HepG2 (cell line): ENCODE measurements at regions not wholly inside any gene's neighbourhood (a gene's known extent, or its start where the extent isn't known, plus 50 kb on each side); places are given as distances from the start of the nearest gene placed in this dataset.

Experiments used
- ATF5 ChIP-seq: sonication (generic); formaldehyde crosslinking; IDR thresholded peaks from 2 replicates; pipeline ENCODE4 v1.4.0; 2020; ENCODE audit warnings: mild to moderate bottlenecking, low read depth, missing genetic modification reagents
- CEBPZ ChIP-seq: IDR thresholded peaks from 2 replicates; pipeline ENCODE4 v1.6.1; 2012; ENCODE audit warnings: low read length, improper control_type of control experiment
- EP300 ChIP-seq, 3 experiments: sonication (generic) in 1 of 3; formaldehyde crosslinking in 1 of 3; IDR thresholded peaks; 2 replicates each; pipeline versions ENCODE4 v1.5.1 to v1.6.1; 2011 to 2020; ENCODE audit warnings: low read depth in 2 of 3, low read length in 2 of 3, borderline replicate concordance in 1 of 3, improper control_type of control experiment in 1 of 3, mild to moderate bottlenecking in 1 of 3, missing genetic modification reagents in 1 of 3, moderate library complexity in 1 of 3
- GATAD2A ChIP-seq: IDR thresholded peaks from 2 replicates; pipeline ENCODE4 v1.6.1; 2016
- GLI4 ChIP-seq: sonication (generic); formaldehyde crosslinking; IDR thresholded peaks from 2 replicates; pipeline ENCODE4 v1.5.1; 2020; ENCODE audit warnings: missing genetic modification reagents, mild to moderate bottlenecking, moderate library complexity, borderline replicate concordance
- HMG20B ChIP-seq: conservative IDR thresholded peaks from 2 replicates; pipeline ENCODE4 v1.6.1; 2016; ENCODE audit warnings: missing genetic modification reagents, missing compliant biosample characterization
- LCORL ChIP-seq, 2 experiments: fragments of 450-650 bp in 1 of 2; sonication (generic) in 1 of 2; formaldehyde crosslinking in 1 of 2; IDR thresholded peaks; 2 replicates each; pipeline versions ENCODE4 v1.5.0 to v1.6.1; 2017 to 2020; ENCODE audit warnings: antibody characterized with exemption in 1 of 2, missing genetic modification reagents in 1 of 2
- MAFK ChIP-seq, 2 experiments: IDR thresholded peaks in 1 of 2; conservative IDR thresholded peaks in 1 of 2; 2 replicates each; pipeline ENCODE4 v1.6.1; 2011; ENCODE audit warnings: improper control_type of control experiment in 2 of 2, low read length in 2 of 2
- MAX ChIP-seq: IDR thresholded peaks from 2 replicates; pipeline ENCODE4 v1.6.1; 2012; ENCODE audit warnings: inconsistent platforms
- MTA1 ChIP-seq: sonication (generic); formaldehyde crosslinking; IDR thresholded peaks from 2 replicates; pipeline ENCODE4 v1.4.0; 2020; ENCODE audit warnings: missing genetic modification reagents, mild to moderate bottlenecking, borderline replicate concordance
- MTA3 ChIP-seq: sonication (generic); formaldehyde crosslinking; IDR thresholded peaks from 2 replicates; pipeline ENCODE4 v1.4.0; 2020; ENCODE audit warnings: missing genetic modification reagents
- NFE2L1 ChIP-seq: sonication (generic); formaldehyde crosslinking; IDR thresholded peaks from 2 replicates; pipeline ENCODE4 v1.4.0; 2020; ENCODE audit warnings: missing genetic modification reagents, mild to moderate bottlenecking, borderline replicate concordance
- TARDBP ChIP-seq: sonication (generic); formaldehyde crosslinking; IDR thresholded peaks from 2 replicates; pipeline ENCODE4 v1.8.0; 2022; ENCODE audit warnings: mild to moderate bottlenecking, missing genetic modification reagents
- WIZ ChIP-seq: sonication (generic); formaldehyde crosslinking; IDR thresholded peaks from 2 replicates; pipeline ENCODE4 v1.5.1; 2020; ENCODE audit warnings: mild to moderate bottlenecking, missing genetic modification reagents
- YEATS2 ChIP-seq: sonication (generic); formaldehyde crosslinking; IDR thresholded peaks from 2 replicates; pipeline ENCODE4 v1.4.0; 2020; ENCODE audit warnings: missing genetic modification reagents, borderline replicate concordance
- ZFX ChIP-seq: sonication (generic); formaldehyde crosslinking; IDR thresholded peaks from 2 replicates; pipeline ENCODE4 v1.4.0; 2020; ENCODE audit warnings: mild to moderate bottlenecking, low read depth, missing genetic modification reagents, moderate library complexity
- ZNF280D ChIP-seq: sonication (generic); formaldehyde crosslinking; IDR thresholded peaks from 2 replicates; pipeline ENCODE4 v1.5.1; 2020; ENCODE audit warnings: mild to moderate bottlenecking, missing genetic modification reagents
- ZNF576 ChIP-seq: sonication (generic); formaldehyde crosslinking; IDR thresholded peaks from 2 replicates; pipeline ENCODE4 v1.4.0; 2020; ENCODE audit warnings: mild to moderate bottlenecking, missing genetic modification reagents
- ZNF879 ChIP-seq: sonication (generic); formaldehyde crosslinking; IDR thresholded peaks from 2 replicates; pipeline ENCODE4 v1.8.1; 2023; ENCODE audit warnings: missing genetic modification reagents
- ZSCAN12 ChIP-seq: sonication (generic); formaldehyde crosslinking; IDR thresholded peaks from 2 replicates; pipeline ENCODE4 v1.9.0; 2021; ENCODE audit warnings: mild to moderate bottlenecking, missing genetic modification reagents
- ZSCAN20 ChIP-seq: sonication (generic); formaldehyde crosslinking; IDR thresholded peaks from 2 replicates; pipeline ENCODE4 v1.4.0; 2020; ENCODE audit warnings: missing genetic modification reagents, mild to moderate bottlenecking, borderline replicate concordance

- TF ChIP-seq ZSCAN20 (CRISPR knock-in tag) (no peak), CEBPZ (no peak), GLI4 (CRISPR knock-in tag) (no peak), NFE2L1 (CRISPR knock-in tag) (no peak), MAFK (conservative IDR thresholded peaks at IDR 0.05 in 1 of 2, IDR thresholded peaks at IDR 0.05 in 1 of 2; ENCODE audit: low read length in 2 of 2) (no peak), GATAD2A (CRISPR knock-in tag) (peak; percentile 7; the same call in 1 of the 2 replicates), TARDBP (CRISPR knock-in tag) (no peak), ZNF280D (no peak), ZNF879 (CRISPR knock-in tag) (peak; percentile 12; the same call in 1 of the 2 replicates), ZNF576 (no peak), MAX (no peak), EP300 (IDR thresholded peaks at IDR 0.05; ENCODE audit: low read depth in 2 of 2, low read length in 2 of 2) (no peak), EP300 (CRISPR knock-in tag; IDR thresholded peaks at IDR 0.05; ENCODE audit: borderline replicate concordance) (no peak), ZFX (CRISPR knock-in tag) (no peak), WIZ (CRISPR knock-in tag) (no peak), HMG20B (no peak), ZSCAN12 (CRISPR knock-in tag) (no peak; the same call in 1 of the 2 replicates), MTA1 (CRISPR knock-in tag) (no peak), MTA3 (CRISPR knock-in tag) (no peak), YEATS2 (CRISPR knock-in tag) (0 out of 2 replicates have a peak, but pooled peaks have one; percentile 20), LCORL (IDR thresholded peaks at IDR 0.05) (no peak), LCORL (CRISPR knock-in tag; IDR thresholded peaks at IDR 0.05) (no peak), ATF5 (no peak)
Observed at GRCh38 chr13:33679658-33680012, 138.3 kb upstream of the RFC3 start (continued).
